H1 (cell line): ENCODE measurements at regions not wholly inside any gene's neighbourhood (a gene's known extent, or its start where the extent isn't known, plus 50 kb on each side); places are given as distances from the start of the nearest gene placed in this dataset.

ENCODE experiments used
- SIN3A ChIP-seq, 2 experiments: IDR thresholded peaks in 1 of 2; conservative IDR thresholded peaks in 1 of 2; 2 replicates each; pipeline ENCODE4 v1.6.1; 2011 to 2012; ENCODE audit warnings: low read length in 2 of 2, improper control_type of control experiment in 1 of 2, low read depth in 1 of 2, mild to moderate bottlenecking in 1 of 2
- TF ChIP-seq, protein P1 (sequence below), 3 experiments: IDR thresholded peaks; 1 replicate in 2 of 3; 2 replicates in 1 of 3; pipeline versions ENCODE4 v1.5.1 to v1.6.1; 2011; ENCODE audit warnings: low read length in 3 of 3, mild to moderate bottlenecking in 3 of 3, inconsistent platforms in 2 of 3, low read depth in 1 of 3, moderate library complexity in 1 of 3; ENCODE audit not compliant: insufficient read depth in 1 of 3; ENCODE audit errors: control extremely low read depth in 1 of 3
- TF ChIP-seq, protein P2 (sequence below): fragments of 300-600 bp; sonication (generic); IDR thresholded peaks from 2 replicates; pipeline ENCODE4 v1.7.1; 2012; ENCODE audit warnings: low read length, moderate library complexity, mild to moderate bottlenecking, inconsistent platforms; ENCODE audit not compliant: insufficient replicate concordance

DNA sequence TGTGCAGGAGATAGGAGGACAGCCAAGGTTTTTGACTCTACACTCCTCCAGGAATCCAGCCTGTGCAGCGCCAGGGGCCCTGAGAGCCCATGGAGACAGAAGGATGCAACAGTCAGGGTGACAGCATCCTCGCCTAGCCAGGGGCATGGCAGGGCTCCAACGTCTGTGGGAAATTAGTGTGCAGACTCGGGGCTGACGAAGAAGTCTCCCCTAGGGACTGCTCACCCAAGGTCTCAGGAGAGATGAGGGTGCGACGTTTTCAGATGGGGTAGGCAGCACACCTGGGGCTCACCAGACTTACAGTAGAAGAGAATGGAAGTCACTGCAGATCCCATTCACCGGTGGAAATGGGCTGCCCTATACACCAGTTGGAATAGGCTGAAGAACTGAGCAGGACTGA is 241.7 kb downstream of the SETD4 start:
- TF ChIP-seq, protein P1, sequence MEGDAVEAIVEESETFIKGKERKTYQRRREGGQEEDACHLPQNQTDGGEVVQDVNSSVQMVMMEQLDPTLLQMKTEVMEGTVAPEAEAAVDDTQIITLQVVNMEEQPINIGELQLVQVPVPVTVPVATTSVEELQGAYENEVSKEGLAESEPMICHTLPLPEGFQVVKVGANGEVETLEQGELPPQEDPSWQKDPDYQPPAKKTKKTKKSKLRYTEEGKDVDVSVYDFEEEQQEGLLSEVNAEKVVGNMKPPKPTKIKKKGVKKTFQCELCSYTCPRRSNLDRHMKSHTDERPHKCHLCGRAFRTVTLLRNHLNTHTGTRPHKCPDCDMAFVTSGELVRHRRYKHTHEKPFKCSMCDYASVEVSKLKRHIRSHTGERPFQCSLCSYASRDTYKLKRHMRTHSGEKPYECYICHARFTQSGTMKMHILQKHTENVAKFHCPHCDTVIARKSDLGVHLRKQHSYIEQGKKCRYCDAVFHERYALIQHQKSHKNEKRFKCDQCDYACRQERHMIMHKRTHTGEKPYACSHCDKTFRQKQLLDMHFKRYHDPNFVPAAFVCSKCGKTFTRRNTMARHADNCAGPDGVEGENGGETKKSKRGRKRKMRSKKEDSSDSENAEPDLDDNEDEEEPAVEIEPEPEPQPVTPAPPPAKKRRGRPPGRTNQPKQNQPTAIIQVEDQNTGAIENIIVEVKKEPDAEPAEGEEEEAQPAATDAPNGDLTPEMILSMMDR (IDR thresholded peaks at IDR 0.05; ENCODE audit: control extremely low read depth in 1 of 3, insufficient read depth in 1 of 3, low read depth in 1 of 3, low read length in 3 of 3), result no peak
- TF ChIP-seq SIN3A (conservative IDR thresholded peaks at IDR 0.05 in 1 of 2, IDR thresholded peaks at IDR 0.05 in 1 of 2; ENCODE audit: low read depth in 1 of 2, low read length in 2 of 2), result no peak
- TF ChIP-seq, protein P2, sequence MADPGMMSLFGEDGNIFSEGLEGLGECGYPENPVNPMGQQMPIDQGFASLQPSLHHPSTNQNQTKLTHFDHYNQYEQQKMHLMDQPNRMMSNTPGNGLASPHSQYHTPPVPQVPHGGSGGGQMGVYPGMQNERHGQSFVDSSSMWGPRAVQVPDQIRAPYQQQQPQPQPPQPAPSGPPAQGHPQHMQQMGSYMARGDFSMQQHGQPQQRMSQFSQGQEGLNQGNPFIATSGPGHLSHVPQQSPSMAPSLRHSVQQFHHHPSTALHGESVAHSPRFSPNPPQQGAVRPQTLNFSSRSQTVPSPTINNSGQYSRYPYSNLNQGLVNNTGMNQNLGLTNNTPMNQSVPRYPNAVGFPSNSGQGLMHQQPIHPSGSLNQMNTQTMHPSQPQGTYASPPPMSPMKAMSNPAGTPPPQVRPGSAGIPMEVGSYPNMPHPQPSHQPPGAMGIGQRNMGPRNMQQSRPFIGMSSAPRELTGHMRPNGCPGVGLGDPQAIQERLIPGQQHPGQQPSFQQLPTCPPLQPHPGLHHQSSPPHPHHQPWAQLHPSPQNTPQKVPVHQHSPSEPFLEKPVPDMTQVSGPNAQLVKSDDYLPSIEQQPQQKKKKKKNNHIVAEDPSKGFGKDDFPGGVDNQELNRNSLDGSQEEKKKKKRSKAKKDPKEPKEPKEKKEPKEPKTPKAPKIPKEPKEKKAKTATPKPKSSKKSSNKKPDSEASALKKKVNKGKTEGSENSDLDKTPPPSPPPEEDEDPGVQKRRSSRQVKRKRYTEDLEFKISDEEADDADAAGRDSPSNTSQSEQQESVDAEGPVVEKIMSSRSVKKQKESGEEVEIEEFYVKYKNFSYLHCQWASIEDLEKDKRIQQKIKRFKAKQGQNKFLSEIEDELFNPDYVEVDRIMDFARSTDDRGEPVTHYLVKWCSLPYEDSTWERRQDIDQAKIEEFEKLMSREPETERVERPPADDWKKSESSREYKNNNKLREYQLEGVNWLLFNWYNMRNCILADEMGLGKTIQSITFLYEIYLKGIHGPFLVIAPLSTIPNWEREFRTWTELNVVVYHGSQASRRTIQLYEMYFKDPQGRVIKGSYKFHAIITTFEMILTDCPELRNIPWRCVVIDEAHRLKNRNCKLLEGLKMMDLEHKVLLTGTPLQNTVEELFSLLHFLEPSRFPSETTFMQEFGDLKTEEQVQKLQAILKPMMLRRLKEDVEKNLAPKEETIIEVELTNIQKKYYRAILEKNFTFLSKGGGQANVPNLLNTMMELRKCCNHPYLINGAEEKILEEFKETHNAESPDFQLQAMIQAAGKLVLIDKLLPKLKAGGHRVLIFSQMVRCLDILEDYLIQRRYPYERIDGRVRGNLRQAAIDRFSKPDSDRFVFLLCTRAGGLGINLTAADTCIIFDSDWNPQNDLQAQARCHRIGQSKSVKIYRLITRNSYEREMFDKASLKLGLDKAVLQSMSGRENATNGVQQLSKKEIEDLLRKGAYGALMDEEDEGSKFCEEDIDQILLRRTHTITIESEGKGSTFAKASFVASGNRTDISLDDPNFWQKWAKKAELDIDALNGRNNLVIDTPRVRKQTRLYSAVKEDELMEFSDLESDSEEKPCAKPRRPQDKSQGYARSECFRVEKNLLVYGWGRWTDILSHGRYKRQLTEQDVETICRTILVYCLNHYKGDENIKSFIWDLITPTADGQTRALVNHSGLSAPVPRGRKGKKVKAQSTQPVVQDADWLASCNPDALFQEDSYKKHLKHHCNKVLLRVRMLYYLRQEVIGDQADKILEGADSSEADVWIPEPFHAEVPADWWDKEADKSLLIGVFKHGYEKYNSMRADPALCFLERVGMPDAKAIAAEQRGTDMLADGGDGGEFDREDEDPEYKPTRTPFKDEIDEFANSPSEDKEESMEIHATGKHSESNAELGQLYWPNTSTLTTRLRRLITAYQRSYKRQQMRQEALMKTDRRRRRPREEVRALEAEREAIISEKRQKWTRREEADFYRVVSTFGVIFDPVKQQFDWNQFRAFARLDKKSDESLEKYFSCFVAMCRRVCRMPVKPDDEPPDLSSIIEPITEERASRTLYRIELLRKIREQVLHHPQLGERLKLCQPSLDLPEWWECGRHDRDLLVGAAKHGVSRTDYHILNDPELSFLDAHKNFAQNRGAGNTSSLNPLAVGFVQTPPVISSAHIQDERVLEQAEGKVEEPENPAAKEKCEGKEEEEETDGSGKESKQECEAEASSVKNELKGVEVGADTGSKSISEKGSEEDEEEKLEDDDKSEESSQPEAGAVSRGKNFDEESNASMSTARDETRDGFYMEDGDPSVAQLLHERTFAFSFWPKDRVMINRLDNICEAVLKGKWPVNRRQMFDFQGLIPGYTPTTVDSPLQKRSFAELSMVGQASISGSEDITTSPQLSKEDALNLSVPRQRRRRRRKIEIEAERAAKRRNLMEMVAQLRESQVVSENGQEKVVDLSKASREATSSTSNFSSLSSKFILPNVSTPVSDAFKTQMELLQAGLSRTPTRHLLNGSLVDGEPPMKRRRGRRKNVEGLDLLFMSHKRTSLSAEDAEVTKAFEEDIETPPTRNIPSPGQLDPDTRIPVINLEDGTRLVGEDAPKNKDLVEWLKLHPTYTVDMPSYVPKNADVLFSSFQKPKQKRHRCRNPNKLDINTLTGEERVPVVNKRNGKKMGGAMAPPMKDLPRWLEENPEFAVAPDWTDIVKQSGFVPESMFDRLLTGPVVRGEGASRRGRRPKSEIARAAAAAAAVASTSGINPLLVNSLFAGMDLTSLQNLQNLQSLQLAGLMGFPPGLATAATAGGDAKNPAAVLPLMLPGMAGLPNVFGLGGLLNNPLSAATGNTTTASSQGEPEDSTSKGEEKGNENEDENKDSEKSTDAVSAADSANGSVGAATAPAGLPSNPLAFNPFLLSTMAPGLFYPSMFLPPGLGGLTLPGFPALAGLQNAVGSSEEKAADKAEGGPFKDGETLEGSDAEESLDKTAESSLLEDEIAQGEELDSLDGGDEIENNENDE, result no peak
